GM20000 (cell line): ENCODE measurements at regions not wholly inside any gene's neighbourhood (a gene's known extent, or its start where the extent isn't known, plus 50 kb on each side); places are given as distances from the start of the nearest gene placed in this dataset.
"Not testable (repeated sequence)": the region's sequence is repeated elsewhere in the genome, so short reads cannot be mapped to it uniquely, and the experiment has no call there.

ENCODE experiments used
- DNase-seq: peaks from one replicate; pipeline ENCODE4 v3.0.0; 2012; ENCODE audit warnings: low spot score
- TF ChIP-seq, protein P1 (sequence below): IDR thresholded peaks from 2 replicates; pipeline ENCODE4 v1.5.1; 2012; ENCODE audit warnings: mild to moderate bottlenecking, control low read depth; ENCODE audit errors: extremely low read depth, missing control alignments

DNA sequence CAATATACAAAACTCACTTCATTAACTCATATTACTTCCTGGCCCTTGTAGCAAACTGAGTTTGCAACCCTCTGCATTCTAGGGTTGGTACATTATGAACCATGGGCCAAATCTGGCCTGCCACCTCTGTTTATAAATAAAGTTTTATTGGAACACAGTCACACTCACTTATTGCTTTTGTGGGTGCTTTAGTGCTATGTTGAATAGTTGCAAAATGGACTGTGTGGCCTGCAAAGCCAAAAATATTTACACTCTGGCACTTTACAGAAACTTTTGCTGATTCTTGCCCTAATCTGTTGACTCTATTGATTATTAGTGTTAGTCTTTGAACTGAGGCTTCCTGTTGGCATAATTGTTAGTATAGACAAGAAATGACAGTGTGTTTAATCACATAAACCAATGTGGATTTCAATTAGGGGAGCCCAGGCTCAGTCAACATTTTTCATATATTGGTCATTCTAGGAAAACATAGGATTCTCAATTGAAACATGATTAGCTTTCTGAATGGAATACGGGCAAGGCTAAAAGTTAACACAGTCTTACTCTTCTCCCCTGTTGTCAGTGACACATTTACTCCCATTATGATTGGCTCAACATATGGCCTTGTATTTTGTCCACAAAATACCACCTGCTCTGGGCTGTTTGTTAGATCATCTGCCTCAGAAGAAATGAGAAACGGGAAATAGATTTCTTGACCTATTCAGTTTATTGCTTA, 241.9 kb upstream of the ZFP64 start:
- TF ChIP-seq, protein P1, sequence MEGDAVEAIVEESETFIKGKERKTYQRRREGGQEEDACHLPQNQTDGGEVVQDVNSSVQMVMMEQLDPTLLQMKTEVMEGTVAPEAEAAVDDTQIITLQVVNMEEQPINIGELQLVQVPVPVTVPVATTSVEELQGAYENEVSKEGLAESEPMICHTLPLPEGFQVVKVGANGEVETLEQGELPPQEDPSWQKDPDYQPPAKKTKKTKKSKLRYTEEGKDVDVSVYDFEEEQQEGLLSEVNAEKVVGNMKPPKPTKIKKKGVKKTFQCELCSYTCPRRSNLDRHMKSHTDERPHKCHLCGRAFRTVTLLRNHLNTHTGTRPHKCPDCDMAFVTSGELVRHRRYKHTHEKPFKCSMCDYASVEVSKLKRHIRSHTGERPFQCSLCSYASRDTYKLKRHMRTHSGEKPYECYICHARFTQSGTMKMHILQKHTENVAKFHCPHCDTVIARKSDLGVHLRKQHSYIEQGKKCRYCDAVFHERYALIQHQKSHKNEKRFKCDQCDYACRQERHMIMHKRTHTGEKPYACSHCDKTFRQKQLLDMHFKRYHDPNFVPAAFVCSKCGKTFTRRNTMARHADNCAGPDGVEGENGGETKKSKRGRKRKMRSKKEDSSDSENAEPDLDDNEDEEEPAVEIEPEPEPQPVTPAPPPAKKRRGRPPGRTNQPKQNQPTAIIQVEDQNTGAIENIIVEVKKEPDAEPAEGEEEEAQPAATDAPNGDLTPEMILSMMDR: no peak
- no peak for DNase-seq

DNA sequence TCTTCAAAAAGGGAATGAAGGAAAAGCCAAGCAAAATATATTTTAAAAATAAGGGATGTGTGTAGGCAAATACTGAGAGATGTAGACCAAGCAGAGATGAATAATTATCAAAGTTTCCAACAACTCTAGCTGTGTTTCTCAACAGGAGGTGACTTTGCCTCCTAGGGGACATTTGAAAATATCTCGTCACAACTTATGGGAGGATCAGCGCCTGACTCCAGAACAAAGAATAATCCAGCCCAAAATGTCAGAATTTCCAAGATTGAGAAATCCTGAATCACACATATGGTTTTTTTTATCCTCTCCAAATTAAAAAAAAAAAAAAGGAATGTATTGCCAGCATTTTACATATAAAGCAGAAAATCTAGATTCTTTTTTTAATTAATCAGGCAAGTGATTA, 241.2 kb upstream of the ZFP64 start:
- TF ChIP-seq, protein P1: no peak
- DNase-seq: no peak

DNA sequence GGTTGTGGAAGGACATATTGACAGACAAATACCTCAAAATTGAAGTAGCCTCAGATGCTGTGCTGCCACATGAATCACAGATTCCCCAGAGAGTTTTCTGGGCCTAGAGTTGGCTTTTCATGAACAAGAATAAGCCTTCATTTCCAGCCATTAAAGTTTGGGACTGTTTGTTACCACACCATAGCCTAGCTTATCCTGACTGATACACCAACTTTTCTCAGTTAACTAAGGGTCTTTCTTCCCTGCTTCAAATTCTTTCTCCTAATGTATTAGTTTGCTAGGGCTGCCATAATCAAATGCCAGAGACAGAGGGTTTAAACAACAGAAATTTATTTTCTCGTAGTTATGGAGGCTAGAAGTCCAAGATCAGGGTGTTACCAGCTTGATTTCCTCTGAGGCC, 237.4 kb upstream of the ZFP64 start:
- no peak for DNase-seq
- TF ChIP-seq, protein P1: no peak

DNA sequence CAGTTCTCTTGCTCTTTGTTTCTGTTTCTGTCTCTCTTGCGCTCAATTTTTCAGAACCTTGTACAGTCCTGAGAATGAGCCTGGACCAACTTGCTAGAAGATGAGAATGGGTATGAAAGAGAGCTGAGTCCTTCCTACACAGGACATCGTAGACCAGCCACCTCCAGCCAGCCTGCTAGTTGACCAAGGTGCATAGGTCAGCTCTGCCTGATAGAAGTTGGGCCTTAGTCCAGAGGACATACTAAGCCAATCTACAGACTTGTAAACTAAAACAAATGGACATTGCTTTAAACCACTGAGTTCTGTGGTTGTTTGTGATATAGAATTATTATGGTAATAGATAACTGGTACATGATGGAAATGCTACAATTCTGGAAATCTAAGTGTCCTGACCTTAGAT, 236.4 kb upstream of the ZFP64 start:
- DNase-seq: no peak
- TF ChIP-seq, protein P1: no peak

DNA sequence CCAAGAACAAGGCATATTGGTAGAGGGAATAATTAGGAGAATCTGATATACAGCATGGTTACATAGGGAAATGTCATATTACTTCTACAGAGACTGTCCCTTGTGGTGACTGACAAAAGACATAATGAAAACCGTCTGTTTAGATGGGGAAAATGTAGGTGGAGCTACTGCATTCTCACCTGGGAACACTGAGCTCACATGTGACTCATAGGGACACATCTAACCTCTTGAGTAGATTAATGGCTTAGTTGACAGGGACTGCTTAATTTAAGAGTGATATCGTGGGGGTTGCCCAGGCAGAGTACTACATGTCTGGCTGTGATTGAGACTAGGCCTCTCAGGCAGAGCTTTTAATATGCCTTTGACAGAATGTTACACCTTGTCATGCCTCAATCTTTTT, 235.3 kb upstream of the ZFP64 start:
- TF ChIP-seq, protein P1: no peak
- DNase-seq: no peak

DNA sequence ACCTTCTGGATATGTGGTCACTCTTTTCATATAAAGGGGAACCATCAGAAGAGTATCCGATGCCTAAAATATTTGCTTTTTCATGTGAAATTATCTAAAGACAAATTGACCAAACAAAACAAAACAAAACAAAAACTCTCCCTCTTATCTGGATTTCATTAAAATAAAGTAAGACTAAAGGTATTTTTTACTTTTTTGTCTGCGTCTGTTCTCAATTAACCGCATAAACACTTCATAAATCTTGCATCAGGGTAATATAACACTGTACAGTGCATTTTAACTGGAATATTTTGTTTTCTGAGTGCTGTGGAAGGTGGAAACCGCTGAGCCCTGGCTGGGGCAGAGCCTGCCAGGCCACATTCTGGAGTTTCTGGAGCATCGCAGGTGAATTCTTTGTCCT, 234.1 kb upstream of the ZFP64 start:
- TF ChIP-seq, protein P1: no peak
- DNase-seq: no peak

DNA sequence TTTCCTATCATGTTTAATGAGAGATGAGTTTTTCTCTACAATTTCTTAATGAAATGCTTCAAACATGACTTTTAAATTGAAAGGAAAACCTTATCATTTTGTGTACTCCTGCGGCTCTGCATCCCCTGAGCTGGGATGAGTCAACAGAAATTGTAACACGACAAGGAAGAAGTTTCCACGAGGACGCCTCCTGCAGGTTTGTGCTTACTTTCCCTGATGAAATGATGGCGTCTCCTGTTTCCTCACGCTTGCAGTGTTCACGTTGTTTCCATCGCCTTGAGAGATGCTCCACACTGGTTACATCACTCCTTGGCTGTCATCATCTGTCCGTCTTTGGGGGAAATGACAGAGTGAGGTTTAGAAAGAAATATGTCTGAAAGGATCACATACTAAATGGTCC, 233.7 kb upstream of the ZFP64 start:
- TF ChIP-seq, protein P1: no peak
- no peak for DNase-seq

DNA sequence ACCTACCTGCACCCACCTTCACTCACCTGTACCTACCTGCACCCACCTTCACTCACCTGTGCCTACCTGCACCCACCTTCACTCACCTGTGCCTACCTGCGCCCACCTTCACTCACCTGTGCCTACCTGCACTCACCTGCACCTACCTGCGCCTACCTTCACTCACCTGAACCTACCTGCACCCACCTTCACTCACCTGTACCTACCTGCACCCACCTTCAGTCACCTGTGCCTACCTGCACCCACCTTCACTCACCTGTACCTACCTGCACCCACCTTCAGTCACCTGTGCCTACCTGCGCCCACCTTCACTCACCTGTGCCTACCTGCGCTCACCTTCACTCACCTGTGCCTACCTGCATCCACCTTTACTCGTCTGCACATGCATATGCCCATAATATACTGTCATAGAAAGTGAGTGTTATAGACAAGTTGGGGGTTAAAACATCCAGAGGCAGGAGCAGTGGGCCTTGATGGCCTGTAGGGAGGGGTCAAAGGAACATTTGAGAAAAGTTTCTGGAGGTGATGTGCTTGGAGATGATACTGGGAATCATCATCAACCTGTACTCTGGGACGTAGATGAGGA, 232.9 kb upstream of the ZFP64 start:
- not testable (repeated sequence) for DNase-seq

DNA sequence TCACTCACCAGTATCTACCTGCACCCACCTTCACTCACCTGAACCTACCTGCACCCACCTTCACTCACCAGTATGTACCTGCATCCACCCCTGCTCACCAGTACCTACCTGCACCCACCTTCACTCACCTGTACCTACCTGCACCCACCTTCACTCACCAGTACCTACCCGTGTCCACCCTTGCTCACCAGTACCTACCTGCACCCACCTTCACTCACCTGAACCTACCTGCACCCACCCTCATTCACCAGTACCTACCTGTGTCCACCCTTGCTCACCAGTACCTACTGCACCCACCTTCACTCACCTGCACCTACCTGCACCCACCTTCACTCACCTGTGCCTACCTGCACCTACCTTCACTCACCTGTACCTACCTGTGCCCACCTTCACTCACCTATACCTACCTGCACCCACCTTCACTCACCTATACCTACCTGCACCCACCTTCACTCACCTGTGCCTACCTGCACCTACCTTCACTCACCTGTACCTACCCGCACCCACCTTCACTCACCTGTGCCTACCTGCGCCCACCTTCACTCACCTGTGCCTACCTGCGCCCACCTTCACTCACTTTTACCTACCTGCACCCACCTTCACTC, 232.1 kb upstream of the ZFP64 start:
- DNase-seq: not testable (repeated sequence)
